Cerebellar cortex (tissue), 1 donor: ENCODE measurements at regions not wholly inside any gene's neighbourhood (a gene's known extent, or its start where the extent isn't known, plus 50 kb on each side); places are given as distances from the start of the nearest gene placed in this dataset.

ENCODE experiments used
- DNase-seq: peaks from one replicate; pipeline ENCODE4 v3.0.0-alpha.2; 2015; ENCODE audit warnings: low spot score

GRCh38 chr17:55634702-55635101, 88.0 kb downstream of the TMEM100 start:
- DNase-seq, result no peak

- DNase-seq, result no peak
Measured at GRCh38 chr17:55632893-55633292, 89.8 kb downstream of the TMEM100 start.

- DNase-seq, result no peak
Measured at GRCh38 chr17:55632236-55632635, 90.4 kb downstream of the TMEM100 start.

- no peak for DNase-seq
Measured at GRCh38 chr17:55629995-55630394, 92.7 kb downstream of the TMEM100 start.

- no peak for DNase-seq
Measured at GRCh38 chr17:55625521-55625920, 97.1 kb downstream of the TMEM100 start.

GRCh38 chr17:55624772-55625433, 97.8 kb downstream of the TMEM100 start:
- no peak for DNase-seq

- no peak for DNase-seq
Measured at GRCh38 chr17:55622547-55622946, 100.1 kb downstream of the TMEM100 start.

- no peak for DNase-seq
Measured at GRCh38 chr17:55620945-55621344, 101.7 kb downstream of the TMEM100 start.

GRCh38 chr17:55620023-55620422, 102.6 kb downstream of the TMEM100 start:
- DNase-seq, result no peak

GRCh38 chr17:55617441-55617840, 105.2 kb downstream of the TMEM100 start:
- no peak for DNase-seq

GRCh38 chr17:55614061-55614460, 102.8 kb upstream of the SMIM36 start:
- no peak for DNase-seq

GRCh38 chr17:55612691-55613141, 101.5 kb upstream of the SMIM36 start:
- no peak for DNase-seq

GRCh38 chr17:55607731-55608341, 96.6 kb upstream of the SMIM36 start:
- no peak for DNase-seq

- DNase-seq, result no peak
Measured at GRCh38 chr17:55606488-55606815, 95.2 kb upstream of the SMIM36 start.

GRCh38 chr17:55605705-55606487, 94.6 kb upstream of the SMIM36 start:
- no peak for DNase-seq

GRCh38 chr17:55601874-55602364, 90.7 kb upstream of the SMIM36 start:
- DNase-seq, result peak; percentile 2

- DNase-seq, result no peak
Measured at GRCh38 chr17:55598495-55598894, 87.2 kb upstream of the SMIM36 start.

GRCh38 chr17:55588446-55589242, 77.4 kb upstream of the SMIM36 start:
- no peak for DNase-seq

GRCh38 chr17:55587608-55588139, 76.4 kb upstream of the SMIM36 start:
- no peak for DNase-seq

- no peak for DNase-seq
Measured at GRCh38 chr17:55585629-55586028, 74.4 kb upstream of the SMIM36 start.

GRCh38 chr17:55584861-55585260, 73.6 kb upstream of the SMIM36 start:
- no peak for DNase-seq
